H4 (cell line): ENCODE measurements at regions not wholly inside any gene's neighbourhood (a gene's known extent, or its start where the extent isn't known, plus 50 kb on each side); places are given as distances from the start of the nearest gene placed in this dataset.
"Not testable (repeated sequence)": the region's sequence is repeated elsewhere in the genome, so short reads cannot be mapped to it uniquely, and the experiment has no call there.

Experiments
- DNase-seq: peaks from one replicate; pipeline ENCODE4 v3.0.0-alpha.2; 2015; ENCODE audit warnings: low spot score

GRCh38 chr2:133624551-133624950, 56.3 kb upstream of the NCKAP5 start:
- DNase-seq = no peak

DNA sequence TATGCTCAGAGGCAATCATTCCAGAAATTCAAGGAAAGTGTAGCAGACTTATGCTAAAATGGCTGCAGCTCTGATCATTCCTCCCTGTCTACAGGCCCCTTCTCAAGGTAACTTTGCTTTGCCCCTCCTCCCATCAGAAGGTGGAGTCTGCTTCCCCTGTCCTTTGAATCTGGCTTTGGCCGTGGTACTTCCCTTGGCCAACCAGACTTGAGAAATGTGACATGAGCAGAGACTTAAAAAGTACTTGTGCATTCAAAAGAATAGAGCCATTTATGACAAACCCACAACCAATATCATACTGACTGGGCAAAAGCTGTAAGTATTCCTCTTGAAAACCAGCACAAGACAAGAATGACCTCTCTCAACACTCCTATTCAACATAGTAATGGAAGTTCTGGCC, 59.5 kb upstream of the NCKAP5 start:
- no peak for DNase-seq

GRCh38 chr2:133633309-133633708, 65.0 kb upstream of the NCKAP5 start:
- no peak for DNase-seq

DNA sequence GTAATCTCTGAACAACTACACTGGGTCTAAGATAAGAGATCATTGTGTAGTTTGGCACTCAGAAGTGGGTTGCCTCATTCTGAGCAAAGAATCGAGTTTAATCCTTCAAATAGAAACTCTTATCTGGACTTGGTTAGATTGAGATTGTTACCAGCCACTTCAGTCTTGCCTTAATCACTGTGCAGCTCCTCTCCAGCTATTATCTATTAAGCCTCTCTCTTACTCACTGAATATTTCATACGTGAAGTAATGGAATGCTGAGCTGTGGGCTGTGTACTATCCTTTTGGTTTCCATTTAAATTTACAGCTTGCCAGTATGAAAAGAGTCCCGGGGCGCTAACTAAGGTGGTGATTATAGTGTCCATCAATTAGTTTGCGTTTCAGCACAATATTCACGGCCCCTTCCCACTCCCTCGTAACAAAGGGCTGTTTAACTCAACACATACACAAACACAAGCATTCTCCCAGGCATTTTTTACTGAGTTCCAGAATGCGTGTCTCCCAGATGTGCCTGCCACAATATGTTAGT, 65.7 kb upstream of the NCKAP5 start:
- no peak for DNase-seq

GRCh38 chr2:133635131-133635530, 66.9 kb upstream of the NCKAP5 start:
- no peak for DNase-seq

DNA sequence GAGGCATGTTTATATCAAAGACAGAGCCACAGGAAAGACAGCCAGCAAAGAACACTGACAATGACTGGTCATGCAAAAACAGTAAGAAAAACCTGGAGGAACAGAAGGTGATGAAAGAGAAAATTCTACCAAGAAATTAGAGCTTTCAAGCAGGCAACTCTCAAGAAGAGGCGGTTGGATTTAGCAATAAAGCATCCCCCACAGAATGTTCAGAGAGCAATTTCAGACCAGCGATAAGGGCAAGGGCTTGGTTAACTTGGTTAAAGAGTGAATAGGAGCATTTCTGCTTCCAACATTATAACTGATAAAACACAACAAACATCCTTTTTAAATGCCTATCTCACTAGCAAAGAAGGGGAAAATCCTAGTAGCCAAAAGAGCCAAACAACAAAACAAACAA, 68.0 kb upstream of the NCKAP5 start:
- DNase-seq = no peak

DNA sequence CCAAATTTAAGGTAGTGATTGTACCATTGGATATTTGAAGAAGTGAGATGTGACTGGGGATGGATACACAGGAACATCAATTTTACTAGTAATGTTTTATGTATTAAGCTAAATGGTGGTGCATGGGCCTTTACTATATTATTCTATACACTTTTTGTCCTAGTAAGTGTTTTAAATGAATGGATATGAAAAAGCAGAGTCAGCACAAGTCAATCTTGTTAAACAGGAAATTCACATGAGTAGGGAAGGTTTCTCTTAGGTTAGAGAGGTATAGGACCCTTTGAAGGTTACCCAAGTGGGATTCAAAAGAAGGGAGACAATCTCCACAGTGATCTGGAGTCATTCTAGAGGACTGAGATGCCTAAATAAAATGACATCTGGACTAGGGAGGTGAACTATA, 71.8 kb upstream of the NCKAP5 start:
- no peak for DNase-seq

GRCh38 chr2:133641497-133641896, 73.2 kb upstream of the NCKAP5 start:
- DNase-seq = peak; percentile 57

DNA sequence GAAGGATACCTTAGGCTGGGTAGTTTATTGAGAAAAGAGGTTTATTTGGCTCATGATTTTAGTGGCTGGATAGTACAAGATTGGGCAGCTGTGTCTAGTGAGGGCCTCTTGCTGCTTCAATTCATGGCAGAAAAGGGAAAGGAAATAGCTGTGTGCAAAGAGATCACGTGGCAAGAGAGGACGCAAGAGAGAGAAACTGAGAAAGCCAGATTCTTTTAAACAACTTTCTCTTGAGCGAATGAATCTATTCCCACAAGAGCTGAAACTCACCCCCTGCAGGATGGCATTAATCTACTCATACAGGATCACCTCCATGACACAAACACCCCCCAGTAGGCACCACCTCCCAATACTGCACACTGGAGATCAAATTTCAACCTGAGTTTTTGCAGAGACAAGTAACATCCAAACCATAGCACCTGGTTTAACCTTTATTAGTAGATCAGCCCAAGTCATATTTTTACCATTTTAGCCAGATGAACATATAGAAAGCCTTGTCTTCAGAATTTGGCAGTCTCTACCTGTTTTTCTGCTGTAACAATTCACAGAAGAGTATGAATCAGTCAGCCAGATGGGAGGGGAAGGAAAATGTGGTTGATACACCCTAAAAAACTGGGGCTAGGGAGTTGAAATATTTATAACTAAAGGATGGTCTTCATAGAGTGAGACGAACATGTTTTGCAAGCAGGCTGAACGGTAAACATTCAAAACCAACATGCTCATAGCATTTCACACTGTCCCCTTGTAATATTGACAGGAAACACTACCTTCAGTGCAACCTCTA, 73.9 kb upstream of the NCKAP5 start:
- no peak for DNase-seq

- no peak for DNase-seq
These were observed 74.5 kb upstream of the NCKAP5 start for GRCh38 chr2:133642791-133643191.

DNA sequence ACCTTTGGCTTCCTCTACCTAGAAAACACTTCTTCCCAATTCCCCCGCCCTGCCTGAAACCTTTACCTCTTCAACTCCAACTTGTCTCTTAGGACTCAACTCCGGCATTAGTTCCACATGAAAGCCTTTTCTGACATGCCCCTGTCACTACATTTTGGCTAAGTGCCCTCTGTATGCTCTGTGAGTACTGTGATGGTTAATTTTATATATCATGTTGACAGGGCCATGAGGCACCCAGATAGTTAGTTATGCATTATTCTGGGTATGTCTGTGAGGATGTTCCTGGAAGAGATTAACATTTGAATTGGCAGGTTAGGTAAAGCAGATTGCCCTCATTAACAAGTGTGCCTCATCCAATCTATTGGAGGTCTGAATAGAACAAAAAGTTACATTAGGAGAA, 75.6 kb upstream of the NCKAP5 start:
- DNase-seq = no peak

DNA sequence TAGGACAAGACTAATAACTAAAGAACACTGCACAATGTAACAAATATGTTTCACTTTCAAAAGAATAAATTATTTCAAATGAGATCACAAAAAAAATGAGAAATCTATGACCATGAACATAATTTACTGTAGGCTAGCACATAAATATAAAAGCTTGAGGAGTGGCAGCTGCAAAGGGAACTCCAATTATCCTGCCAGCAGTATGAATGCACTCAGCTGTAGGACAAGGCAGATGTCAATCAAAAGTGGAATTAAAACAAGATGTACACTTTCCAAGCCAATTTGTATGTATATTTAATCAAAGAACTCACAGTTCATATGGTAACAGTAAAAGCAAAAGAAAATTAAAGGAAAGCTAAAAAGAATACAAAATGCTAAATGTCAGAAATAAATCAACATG, 76.6 kb upstream of the NCKAP5 start:
- DNase-seq = no peak

- not testable (repeated sequence) for DNase-seq
These were observed 79.1 kb upstream of the NCKAP5 start for GRCh38 chr2:133647386-133647785.

- no peak for DNase-seq
These were observed 83.6 kb upstream of the NCKAP5 start for GRCh38 chr2:133651861-133652260.

DNA sequence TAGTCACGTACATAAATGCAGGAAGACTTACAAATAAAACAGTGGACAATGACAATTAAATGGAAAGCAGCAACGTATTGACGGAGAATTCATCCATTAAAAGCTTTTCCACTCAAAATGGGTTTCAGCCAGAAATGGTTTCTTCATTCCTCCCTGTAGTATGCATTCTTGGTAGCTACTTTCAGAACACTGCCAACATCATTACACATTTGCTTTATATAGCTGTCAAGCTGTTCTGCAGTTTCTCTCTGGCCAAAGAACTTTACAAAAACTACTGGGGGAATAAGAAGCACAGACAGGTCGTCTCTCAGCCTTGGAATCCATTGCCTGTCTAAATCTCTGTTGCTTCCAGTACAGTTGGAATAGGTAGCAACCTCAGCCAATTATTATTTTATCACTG, 84.1 kb upstream of the NCKAP5 start:
- no peak for DNase-seq

DNA sequence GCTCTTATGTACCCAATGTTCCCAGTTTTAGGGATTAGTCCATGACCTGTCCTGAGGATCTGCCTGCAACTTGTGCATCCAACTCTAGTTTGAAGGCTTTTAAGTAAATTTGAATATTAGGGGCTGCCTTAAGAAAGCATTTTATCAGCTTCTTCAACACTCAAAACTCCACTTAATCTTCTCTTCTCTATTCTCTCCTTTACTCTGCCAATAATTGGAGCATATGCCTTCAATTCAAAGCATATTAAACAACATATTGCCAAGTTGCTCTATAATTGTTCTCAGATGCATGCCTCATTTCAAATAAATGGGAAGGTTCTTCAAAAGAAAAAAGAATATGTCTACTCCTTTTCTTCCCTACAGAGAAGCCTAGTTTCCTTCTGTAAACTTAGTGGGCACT, 84.8 kb upstream of the NCKAP5 start:
- no peak for DNase-seq

- no peak for DNase-seq
These were observed 86.7 kb upstream of the NCKAP5 start for GRCh38 chr2:133654949-133655348.

DNA sequence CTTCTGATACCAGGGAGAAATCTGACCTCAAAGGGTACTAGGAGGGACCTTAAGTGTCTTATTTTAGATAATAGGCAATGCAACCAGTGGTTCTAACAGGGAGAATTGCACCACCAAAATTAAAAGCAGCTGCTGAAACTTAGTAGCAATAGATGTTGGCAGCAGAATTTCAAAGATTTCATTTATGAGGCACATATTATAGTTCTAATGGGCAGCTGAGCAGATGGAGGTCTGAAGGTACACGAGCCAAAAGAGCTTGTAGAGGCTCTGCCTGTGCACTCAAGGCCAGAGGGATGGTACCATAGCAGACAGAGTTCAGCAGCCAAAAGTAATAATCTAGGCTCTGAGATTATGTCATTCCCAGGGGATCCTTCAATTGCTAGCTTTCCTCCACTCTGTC, 87.3 kb upstream of the NCKAP5 start:
- DNase-seq = no peak

DNA sequence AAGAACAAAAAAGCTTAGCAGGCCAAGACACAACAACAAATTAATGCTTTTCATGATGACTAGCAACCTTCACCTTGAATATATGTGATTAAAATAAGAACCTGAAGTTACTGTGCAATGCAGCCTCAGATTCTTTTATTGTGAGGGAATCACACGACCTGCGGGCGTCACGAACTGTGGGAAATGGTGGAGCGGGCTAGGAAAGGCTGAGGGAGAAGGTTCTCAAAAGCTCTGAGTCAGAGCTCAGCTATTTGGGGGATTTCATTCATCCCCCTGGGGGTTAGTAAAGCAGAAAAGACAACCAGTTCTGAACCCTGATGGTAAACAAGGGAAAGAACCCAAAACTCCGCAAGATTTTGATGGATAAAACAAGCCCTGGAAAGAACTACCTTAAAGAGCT, 89.3 kb upstream of the NCKAP5 start:
- DNase-seq = peak; percentile 21

- peak; percentile 15 for DNase-seq
These were observed 90.0 kb upstream of the NCKAP5 start for GRCh38 chr2:133658020-133658903.

GRCh38 chr2:133660510-133660909, 92.2 kb upstream of the NCKAP5 start:
- no peak for DNase-seq

DNA sequence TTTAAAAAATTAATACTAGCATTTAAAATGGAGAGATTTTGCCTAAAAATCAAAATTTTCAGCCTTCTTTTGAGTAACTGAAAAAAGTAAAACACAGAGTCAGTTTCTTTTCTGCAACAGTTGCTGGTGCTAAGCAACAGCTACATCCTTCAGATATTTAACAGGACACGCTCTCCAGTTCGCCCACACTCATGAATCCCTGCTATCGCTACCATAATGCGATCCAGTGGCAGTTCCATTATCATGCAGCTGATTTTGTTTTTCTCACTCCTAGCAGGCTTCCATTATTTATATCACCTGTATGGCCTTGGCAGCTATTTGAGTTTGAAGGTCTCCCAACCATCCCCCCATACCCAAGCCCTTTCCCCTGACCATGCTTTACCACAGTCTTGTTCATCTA, 93.1 kb upstream of the NCKAP5 start:
- no peak for DNase-seq

GRCh38 chr2:133666621-133667020, 98.4 kb upstream of the NCKAP5 start:
- no peak for DNase-seq
